ENCODE measurements at regions not wholly inside any gene's neighbourhood (a gene's known extent, or its start where the extent isn't known, plus 50 kb on each side); places are given as distances from the start of the nearest gene placed in this dataset.

GRCh38 chr2:150710916-150711315 lies 223.4 kb upstream of the RND3 start:
- no peak for DNase-seq (ENCODE audit: low read depth in 1 of 2, low spot score in 1 of 2)
- Histone ChIP-seq H3K27me3 (ENCODE audit: insufficient read depth, poor library complexity, severe bottlenecking) (no peaks in the 10 kb centered on the region), H3K4me3 (replicated peaks; ENCODE audit: insufficient read depth, low read length) (no peak overlapping the region), H3K27ac (replicated peaks) (no peak overlapping the region)
- TF ChIP-seq, protein P1, sequence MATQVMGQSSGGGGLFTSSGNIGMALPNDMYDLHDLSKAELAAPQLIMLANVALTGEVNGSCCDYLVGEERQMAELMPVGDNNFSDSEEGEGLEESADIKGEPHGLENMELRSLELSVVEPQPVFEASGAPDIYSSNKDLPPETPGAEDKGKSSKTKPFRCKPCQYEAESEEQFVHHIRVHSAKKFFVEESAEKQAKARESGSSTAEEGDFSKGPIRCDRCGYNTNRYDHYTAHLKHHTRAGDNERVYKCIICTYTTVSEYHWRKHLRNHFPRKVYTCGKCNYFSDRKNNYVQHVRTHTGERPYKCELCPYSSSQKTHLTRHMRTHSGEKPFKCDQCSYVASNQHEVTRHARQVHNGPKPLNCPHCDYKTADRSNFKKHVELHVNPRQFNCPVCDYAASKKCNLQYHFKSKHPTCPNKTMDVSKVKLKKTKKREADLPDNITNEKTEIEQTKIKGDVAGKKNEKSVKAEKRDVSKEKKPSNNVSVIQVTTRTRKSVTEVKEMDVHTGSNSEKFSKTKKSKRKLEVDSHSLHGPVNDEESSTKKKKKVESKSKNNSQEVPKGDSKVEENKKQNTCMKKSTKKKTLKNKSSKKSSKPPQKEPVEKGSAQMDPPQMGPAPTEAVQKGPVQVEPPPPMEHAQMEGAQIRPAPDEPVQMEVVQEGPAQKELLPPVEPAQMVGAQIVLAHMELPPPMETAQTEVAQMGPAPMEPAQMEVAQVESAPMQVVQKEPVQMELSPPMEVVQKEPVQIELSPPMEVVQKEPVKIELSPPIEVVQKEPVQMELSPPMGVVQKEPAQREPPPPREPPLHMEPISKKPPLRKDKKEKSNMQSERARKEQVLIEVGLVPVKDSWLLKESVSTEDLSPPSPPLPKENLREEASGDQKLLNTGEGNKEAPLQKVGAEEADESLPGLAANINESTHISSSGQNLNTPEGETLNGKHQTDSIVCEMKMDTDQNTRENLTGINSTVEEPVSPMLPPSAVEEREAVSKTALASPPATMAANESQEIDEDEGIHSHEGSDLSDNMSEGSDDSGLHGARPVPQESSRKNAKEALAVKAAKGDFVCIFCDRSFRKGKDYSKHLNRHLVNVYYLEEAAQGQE (IDR thresholded peaks at IDR 0.05; ENCODE audit: insufficient replicate concordance, low read depth): no peak
- no peak for TF ChIP-seq POLR2AphosphoS5 (IDR thresholded peaks at IDR 0.05; ENCODE audit: low read depth)
- TF ChIP-seq CTCF (IDR thresholded peaks at IDR 0.05; ENCODE audit: insufficient read depth, low read length): no peak
- TF ChIP-seq SPI1 (IDR thresholded peaks at IDR 0.05; ENCODE audit: borderline replicate concordance, low read depth): no peak
- TF ChIP-seq GABPA (IDR thresholded peaks at IDR 0.05; ENCODE audit: low read depth): no peak

DNA sequence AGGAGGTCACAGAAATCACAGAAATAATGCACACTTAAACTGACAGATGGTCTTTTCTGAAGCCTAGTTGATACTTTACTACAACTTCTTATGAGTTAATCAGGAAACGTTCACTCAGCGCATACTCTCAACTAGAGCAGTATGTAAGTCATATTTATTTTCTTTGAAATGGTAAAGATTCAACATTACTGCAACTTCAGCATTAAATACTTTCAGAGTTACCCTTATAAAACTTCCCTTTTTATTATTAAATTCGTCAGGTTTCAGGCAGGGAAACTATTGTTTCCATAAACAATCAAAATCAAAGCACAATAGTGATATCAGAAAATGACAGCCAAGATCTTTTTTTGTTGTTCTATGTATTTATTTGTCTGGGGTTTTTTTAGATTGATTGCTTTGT lies 222.6 kb upstream of the RND3 start:
- no peak for DNase-seq (ENCODE audit: low read depth in 1 of 2, low spot score in 1 of 2)
- TF ChIP-seq, protein P1 (IDR thresholded peaks at IDR 0.05; ENCODE audit: insufficient replicate concordance, low read depth): no peak
- TF ChIP-seq SPI1 (IDR thresholded peaks at IDR 0.05; ENCODE audit: borderline replicate concordance, low read depth): no peak
- TF ChIP-seq POLR2AphosphoS5 (IDR thresholded peaks at IDR 0.05; ENCODE audit: low read depth): no peak
- TF ChIP-seq GABPA (IDR thresholded peaks at IDR 0.05; ENCODE audit: low read depth): no peak
- no peak for TF ChIP-seq CTCF (IDR thresholded peaks at IDR 0.05; ENCODE audit: insufficient read depth, low read length)
- Histone ChIP-seq H3K27ac (replicated peaks) (no peak overlapping the region), H3K27me3 (ENCODE audit: insufficient read depth, poor library complexity, severe bottlenecking) (no peaks in the 10 kb centered on the region), H3K4me3 (replicated peaks; ENCODE audit: insufficient read depth, low read length) (no peak overlapping the region)

DNA sequence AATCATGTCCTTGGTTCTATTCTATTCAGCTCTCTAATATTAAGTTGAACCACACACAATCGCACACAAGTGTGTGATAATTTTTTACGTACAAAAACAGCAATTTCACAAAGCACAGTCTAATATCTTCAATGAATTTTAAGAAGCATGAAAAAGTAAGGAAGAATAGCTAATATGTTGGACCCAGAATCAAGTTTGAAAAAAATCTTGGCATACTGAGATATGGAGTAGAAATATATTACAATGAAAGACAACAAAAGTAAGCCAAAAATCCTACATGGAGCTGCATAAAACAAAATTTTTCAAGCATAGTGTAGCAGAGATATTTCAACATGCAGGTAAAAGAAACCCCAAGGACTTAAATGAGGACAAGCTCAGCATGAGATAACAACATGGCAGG lies 219.1 kb upstream of the RND3 start:
- no peak for DNase-seq (ENCODE audit: low read depth in 1 of 2, low spot score in 1 of 2)
- no peaks in the 10 kb centered on the region for H3K27me3 ChIP-seq (ENCODE audit: insufficient read depth, poor library complexity, severe bottlenecking)
- H3K4me3 ChIP-seq (replicated peaks; ENCODE audit: insufficient read depth, low read length): no peak overlapping the region
- TF ChIP-seq, protein P1 (IDR thresholded peaks at IDR 0.05; ENCODE audit: insufficient replicate concordance, low read depth): no peak
- TF ChIP-seq GABPA (IDR thresholded peaks at IDR 0.05; ENCODE audit: low read depth) (no peak), POLR2AphosphoS5 (IDR thresholded peaks at IDR 0.05; ENCODE audit: low read depth) (no peak), CTCF (IDR thresholded peaks at IDR 0.05; ENCODE audit: insufficient read depth, low read length) (no peak), SPI1 (IDR thresholded peaks at IDR 0.05; ENCODE audit: borderline replicate concordance, low read depth) (no peak)
- no peak overlapping the region for H3K27ac ChIP-seq (replicated peaks)
